Mesenchymal stem cell (in vitro differentiated cells and primary cell): ENCODE measurements at regions not wholly inside any gene's neighbourhood (a gene's known extent, or its start where the extent isn't known, plus 50 kb on each side); places are given as distances from the start of the nearest gene placed in this dataset.

ENCODE experiments used
- DNase-seq: peaks from one replicate; pipeline ENCODE4 v3.0.0-alpha.2; 2013
- H2AFZ ChIP-seq: one replicate; pipeline ENCODE4 v1.6.1; 2013; ENCODE audit warnings: low read depth, mild to moderate bottlenecking, control low read depth, inconsistent platforms, low read length, moderate library complexity
- H2AK5ac ChIP-seq: 2 replicates; pipeline ENCODE4 v1.6.1; 2013; ENCODE audit warnings: low read length, moderate library complexity, mild to moderate bottlenecking, inconsistent platforms; ENCODE audit not compliant: severe bottlenecking
- H2BK120ac ChIP-seq: one replicate; pipeline ENCODE4 v1.6.1; 2013; ENCODE audit warnings: low read depth, mild to moderate bottlenecking, inconsistent platforms, low read length, moderate library complexity
- H2BK12ac ChIP-seq, 2 experiments: one replicate each; pipeline ENCODE4 v1.6.1; 2013; ENCODE audit warnings: inconsistent platforms in 2 of 2, low read length in 2 of 2, mild to moderate bottlenecking in 2 of 2, moderate library complexity in 2 of 2, control low read depth in 1 of 2
- H2BK15ac ChIP-seq: one replicate; pipeline ENCODE4 v1.6.1; 2013; ENCODE audit warnings: mild to moderate bottlenecking, low read depth, inconsistent platforms; ENCODE audit not compliant: poor library complexity, severe bottlenecking
- H2BK5ac ChIP-seq: 2 replicates; pipeline ENCODE4 v1.6.1; 2013; ENCODE audit warnings: low read depth, mild to moderate bottlenecking, low read length, control low read depth, inconsistent platforms; ENCODE audit not compliant: poor library complexity, severe bottlenecking
- H3K14ac ChIP-seq, 2 experiments: one replicate each; pipeline ENCODE4 v1.6.1; 2013; ENCODE audit warnings: inconsistent platforms in 2 of 2, low read length in 2 of 2, control low read depth in 1 of 2, mild to moderate bottlenecking in 1 of 2, moderate library complexity in 1 of 2
- H3K18ac ChIP-seq, 2 experiments: one replicate each; pipeline ENCODE4 v1.6.1; 2013; ENCODE audit warnings: inconsistent platforms in 2 of 2, low read length in 2 of 2, control low read depth in 1 of 2, low read depth in 1 of 2, mild to moderate bottlenecking in 1 of 2
- H3K23ac ChIP-seq, 2 experiments: one replicate each; pipeline ENCODE4 v1.6.1; 2013; ENCODE audit warnings: inconsistent platforms in 2 of 2, low read length in 2 of 2, mild to moderate bottlenecking in 2 of 2, moderate library complexity in 2 of 2, control low read depth in 1 of 2
- H3K27ac ChIP-seq: 2 replicates; pipeline ENCODE4 v1.5.1; 2013; ENCODE audit warnings: mild to moderate bottlenecking, moderate library complexity, low read length, control low read depth, inconsistent platforms; ENCODE audit not compliant: poor library complexity, severe bottlenecking
- H3K27me3 ChIP-seq, 2 experiments: 2 replicates each; pipeline versions ENCODE4 v1.6.1 to v1.7.0; 2013; ENCODE audit warnings: low read length in 2 of 2, mild to moderate bottlenecking in 2 of 2, moderate library complexity in 2 of 2, control low read depth in 1 of 2, inconsistent platforms in 1 of 2; ENCODE audit not compliant: control insufficient read depth in 1 of 2, insufficient read depth in 1 of 2
- H3K36me3 ChIP-seq, 2 experiments: 2 replicates each; pipeline versions ENCODE4 v1.6.1 to v1.7.0; 2013; ENCODE audit warnings: low read length in 2 of 2, control low read depth in 1 of 2, inconsistent platforms in 1 of 2, low read depth in 1 of 2, mild to moderate bottlenecking in 1 of 2; ENCODE audit not compliant: insufficient read depth in 2 of 2, control insufficient read depth in 1 of 2
- H3K4ac ChIP-seq, 2 experiments: one replicate each; pipeline ENCODE4 v1.6.1; 2013; ENCODE audit warnings: inconsistent platforms in 2 of 2, low read length in 2 of 2, mild to moderate bottlenecking in 2 of 2, moderate library complexity in 2 of 2, control low read depth in 1 of 2, low read depth in 1 of 2
- H3K4me1 ChIP-seq: 2 replicates; pipeline ENCODE4 v1.6.1; 2013; ENCODE audit warnings: low read depth, low read length, control low read depth; ENCODE audit not compliant: control insufficient read depth, insufficient read depth
- H3K4me2 ChIP-seq: 2 replicates; pipeline ENCODE4 v1.6.1; 2013; ENCODE audit warnings: low read length, mild to moderate bottlenecking, inconsistent platforms; ENCODE audit not compliant: poor library complexity, severe bottlenecking
- H3K4me3 ChIP-seq, 2 experiments: 2 replicates each; pipeline versions ENCODE4 v1.5.1 to v1.7.0; 2013; ENCODE audit warnings: low read length in 2 of 2, mild to moderate bottlenecking in 2 of 2, control low read depth in 1 of 2, low read depth in 1 of 2; ENCODE audit not compliant: insufficient read depth in 1 of 2
- H3K79me1 ChIP-seq: replicated peaks from 2 replicates; pipeline ENCODE4 v1.6.1; 2013; ENCODE audit warnings: mild to moderate bottlenecking, control low read depth, low read length, inconsistent platforms; ENCODE audit not compliant: poor library complexity, severe bottlenecking
- H3K9ac ChIP-seq: 2 replicates; pipeline ENCODE4 v1.7.0; 2013; ENCODE audit warnings: mild to moderate bottlenecking, low read length, moderate library complexity
- H3K9me3 ChIP-seq: 2 replicates; pipeline ENCODE4 v1.7.0; 2013; ENCODE audit warnings: mild to moderate bottlenecking, low read length; ENCODE audit not compliant: control insufficient read depth
- H4K8ac ChIP-seq: one replicate; pipeline ENCODE4 v1.6.1; 2013; ENCODE audit warnings: inconsistent platforms, mild to moderate bottlenecking, low read length, moderate library complexity
- H4K91ac ChIP-seq: one replicate; pipeline ENCODE4 v1.6.1; 2013; ENCODE audit warnings: mild to moderate bottlenecking, low read length, inconsistent platforms
- whole genome bisulfite sequencing: methylation state at CpG from one replicate; pipeline ENCODE4 v1.1.7; 2013; ENCODE audit warnings: mixed read lengths; 5-methylcytosine and 5-hydroxymethylcytosine counted together

GRCh38 chr2:59366288-59366687, 1125.2 kb upstream of the FANCL start:
- Histone ChIP-seq H2AK5ac (no peak overlapping the region), H4K8ac (no peak overlapping the region), H3K36me3 (no peaks in the 10 kb centered on the region), H4K91ac (no peak overlapping the region), H3K23ac (no peak overlapping the region), H2BK5ac (no peak overlapping the region), H3K4me3 (no peak overlapping the region), H2AFZ (no peak overlapping the region), H2BK12ac (no peak overlapping the region), H3K4me2 (no peak overlapping the region), H3K18ac (no peak overlapping the region), H3K9ac (no peak overlapping the region), H3K4ac (no peak overlapping the region), H3K9me3 (peaks cover 14% of the 10 kb centered on the region), H3K27ac (no peak overlapping the region), H2BK120ac (no peak overlapping the region), H3K4me1 (no peaks in the 10 kb centered on the region), H3K14ac (no peak overlapping the region), H2BK15ac (no peak overlapping the region), H3K27me3 (no peaks in the 10 kb centered on the region), H3K79me1 (no peaks in the 10 kb centered on the region)
- no peak for DNase-seq

GRCh38 chr2:59354498-59354897, 1113.4 kb upstream of the FANCL start:
- H2AK5ac ChIP-seq = no peak overlapping the region
- H3K23ac ChIP-seq = no peak overlapping the region
- H2BK12ac ChIP-seq = no peak overlapping the region
- no peaks in the 10 kb centered on the region for H3K4me1 ChIP-seq
- no peak for DNase-seq
- H3K9ac ChIP-seq = no peak overlapping the region
- H3K18ac ChIP-seq = no peak overlapping the region
- no peaks in the 10 kb centered on the region for H3K79me1 ChIP-seq
- no peak overlapping the region for H2BK120ac ChIP-seq
- no peak overlapping the region for H2AFZ ChIP-seq
- no peak overlapping the region for H3K4ac ChIP-seq
- H3K27ac ChIP-seq = no peak overlapping the region
- WGBS = 81% methylated on average over 3 of the region's 3 CpGs
- no peak overlapping the region for H4K91ac ChIP-seq
- H2BK5ac ChIP-seq = no peak overlapping the region
- no peak overlapping the region for H4K8ac ChIP-seq
- no peaks in the 10 kb centered on the region for H3K9me3 ChIP-seq
- H3K14ac ChIP-seq = no peak overlapping the region
- H3K36me3 ChIP-seq = no peaks in the 10 kb centered on the region
- H3K27me3 ChIP-seq = no peaks in the 10 kb centered on the region
- no peak overlapping the region for H3K4me3 ChIP-seq
- H2BK15ac ChIP-seq = no peak overlapping the region
- no peak overlapping the region for H3K4me2 ChIP-seq

GRCh38 chr2:59353306-59353921, 1112.3 kb upstream of the FANCL start:
- Histone ChIP-seq H3K14ac (no peak overlapping the region), H2BK12ac (no peak overlapping the region), H3K4ac (no peak overlapping the region), H3K79me1 (no peaks in the 10 kb centered on the region), H4K8ac (no peak overlapping the region), H3K4me1 (no peaks in the 10 kb centered on the region), H3K23ac (no peak overlapping the region), H2AFZ (no peak overlapping the region), H3K9ac (no peak overlapping the region), H2BK15ac (no peak overlapping the region), H2AK5ac (no peak overlapping the region), H4K91ac (no peak overlapping the region), H3K18ac (no peak overlapping the region), H3K27ac (no peak overlapping the region), H3K9me3 (no peaks in the 10 kb centered on the region), H2BK5ac (no peak overlapping the region), H3K4me2 (no peak overlapping the region), H3K4me3 (no peak overlapping the region), H2BK120ac (no peak overlapping the region), H3K27me3 (no peaks in the 10 kb centered on the region), H3K36me3 (no peaks in the 10 kb centered on the region)
- WGBS = 36% methylated on average over 4 of the region's 5 CpGs
- no peak for DNase-seq

GRCh38 chr2:59342166-59342565, 1101.0 kb upstream of the FANCL start:
- no peak overlapping the region for H2AFZ ChIP-seq
- H3K23ac ChIP-seq = no peak overlapping the region
- H3K79me1 ChIP-seq = no peaks in the 10 kb centered on the region
- H3K4me3 ChIP-seq = no peak overlapping the region
- H2BK15ac ChIP-seq = no peak overlapping the region
- H2AK5ac ChIP-seq = no peak overlapping the region
- WGBS = 50% methylated on average over 1 of the region's 1 CpG
- no peak overlapping the region for H3K4me2 ChIP-seq
- H3K36me3 ChIP-seq = no peaks in the 10 kb centered on the region
- H3K14ac ChIP-seq = no peak overlapping the region
- H3K18ac ChIP-seq = no peak overlapping the region
- no peak overlapping the region for H4K8ac ChIP-seq
- no peak overlapping the region for H3K4ac ChIP-seq
- no peak for DNase-seq
- no peak overlapping the region for H3K9ac ChIP-seq
- no peaks in the 10 kb centered on the region for H3K4me1 ChIP-seq
- no peak overlapping the region for H3K27ac ChIP-seq
- no peak overlapping the region for H2BK120ac ChIP-seq
- H2BK5ac ChIP-seq = no peak overlapping the region
- no peak overlapping the region for H2BK12ac ChIP-seq
- no peaks in the 10 kb centered on the region for H3K27me3 ChIP-seq
- no peak overlapping the region for H4K91ac ChIP-seq
- H3K9me3 ChIP-seq = no peaks in the 10 kb centered on the region
